ENCODE measurements at regions not wholly inside any gene's neighbourhood (a gene's known extent, or its start where the extent isn't known, plus 50 kb on each side); places are given as distances from the start of the nearest gene placed in this dataset.

GRCh38 chr11:43575913-43576310 lies 104.6 kb upstream of the HSD17B12 start:
- no peak for DNase-seq (ENCODE audit: low read depth in 2 of 2)

- no peak for DNase-seq (ENCODE audit: low read depth in 2 of 2)
Observed at GRCh38 chr11:43576320-43576802, 104.2 kb upstream of the HSD17B12 start.

DNA sequence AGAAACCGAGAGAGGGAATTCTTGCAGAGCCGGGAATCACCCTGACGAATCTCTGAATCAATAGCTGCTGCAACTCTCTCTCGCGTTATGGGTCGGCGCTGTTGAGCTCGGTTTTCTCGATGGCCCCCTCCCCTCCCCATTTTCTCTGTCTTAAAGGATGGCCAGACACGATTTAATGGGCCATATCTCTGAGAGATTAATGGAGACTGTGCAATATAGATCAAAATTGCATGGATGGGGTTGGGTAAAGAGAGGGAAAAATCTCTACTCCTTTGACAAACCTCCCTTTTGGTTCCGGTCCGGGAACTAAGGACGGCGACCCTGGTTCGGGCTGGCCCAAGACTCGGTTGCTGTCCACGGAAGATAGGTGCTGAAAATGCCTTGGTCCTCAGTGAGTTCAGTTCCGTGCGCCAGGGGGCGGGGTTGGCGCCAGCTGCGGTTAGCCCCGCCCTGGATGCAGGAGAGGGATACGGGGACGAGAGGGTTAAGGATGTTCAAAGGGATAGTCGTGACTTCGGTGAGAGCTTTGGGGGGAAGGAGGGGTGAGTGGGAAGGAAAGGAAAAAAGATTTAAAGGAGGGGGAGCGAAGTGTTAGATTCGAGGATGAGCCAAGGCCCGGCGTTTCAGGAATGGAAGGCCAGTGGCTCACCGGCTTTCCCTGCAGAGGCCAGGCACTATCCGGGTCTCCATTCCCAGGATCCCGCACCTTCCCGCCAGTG lies 103.6 kb upstream of the HSD17B12 start:
- no peak for DNase-seq (ENCODE audit: low read depth in 2 of 2)

DNA sequence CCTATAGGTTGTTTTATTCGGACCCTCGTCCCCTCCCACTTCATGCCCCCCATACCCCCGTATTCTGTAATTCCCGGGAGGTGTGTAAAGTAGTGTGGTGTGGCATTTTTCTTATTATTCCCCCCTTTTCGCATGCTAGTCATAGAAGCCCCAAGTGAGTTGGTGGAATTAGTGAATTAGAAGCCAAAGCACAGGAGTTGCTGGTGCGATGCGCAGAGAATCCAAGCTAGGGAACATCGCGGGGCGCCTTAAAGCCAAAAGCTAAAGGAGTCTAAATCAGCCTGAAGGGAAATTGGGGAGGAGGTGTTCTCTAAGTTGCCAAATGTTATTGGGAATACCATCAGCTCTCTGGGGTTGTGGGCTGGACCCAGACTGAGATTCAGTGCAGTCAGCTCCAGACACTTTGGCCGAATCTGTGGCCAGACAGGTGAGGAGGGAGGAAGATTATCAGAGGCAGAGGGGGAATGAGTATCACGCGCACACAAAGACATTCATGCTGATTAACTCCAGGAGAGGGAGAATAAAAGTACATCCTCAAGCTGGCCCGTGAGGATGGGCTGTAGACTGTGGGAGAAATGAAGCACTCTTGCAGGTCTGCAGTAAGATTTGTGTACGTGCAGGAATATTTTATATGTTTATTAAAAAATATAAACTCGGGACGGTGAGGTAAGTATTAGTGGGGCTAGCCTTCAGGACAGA lies 102.8 kb upstream of the HSD17B12 start:
- DNase-seq (ENCODE audit: low read depth in 2 of 2), result no peak

DNA sequence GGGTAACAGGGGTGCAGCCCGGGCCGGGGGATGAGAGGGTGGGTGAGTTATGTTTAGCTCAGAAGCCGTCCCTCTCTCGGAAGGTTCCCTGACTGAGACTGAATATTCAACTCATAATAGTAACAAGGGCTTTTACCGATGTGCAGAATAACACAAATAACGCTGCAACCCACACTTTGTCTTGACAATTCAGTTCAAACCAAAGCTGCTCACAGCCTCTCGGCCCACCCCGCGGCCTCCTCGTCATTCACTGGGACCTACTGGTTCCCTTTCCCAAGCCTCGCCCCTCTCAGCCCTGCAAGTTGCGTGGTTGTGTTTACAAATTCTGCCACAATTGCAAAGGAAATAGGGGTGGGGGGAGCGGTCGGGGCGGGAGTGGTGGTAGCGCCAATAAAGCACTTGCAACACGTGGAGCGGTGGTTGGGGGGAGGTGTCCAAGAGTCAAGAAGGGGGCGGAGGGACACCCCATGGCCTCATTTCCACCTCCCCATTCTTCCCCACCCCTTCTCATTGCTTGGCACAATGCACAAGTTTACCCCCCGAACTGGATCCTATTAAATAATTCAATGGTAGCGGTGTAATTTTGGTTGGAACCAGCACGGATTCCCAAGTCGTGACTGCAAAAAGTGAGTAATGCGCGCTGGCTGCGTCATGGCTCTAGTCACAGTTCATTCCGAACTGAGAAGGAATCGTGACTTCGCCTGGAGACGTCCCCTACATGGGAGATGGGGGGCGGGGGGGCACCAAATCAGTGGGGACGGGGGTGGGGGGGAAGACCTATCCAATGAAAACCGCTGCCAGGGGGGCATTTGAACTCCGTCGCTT lies 102.0 kb upstream of the HSD17B12 start:
- no peak for DNase-seq (ENCODE audit: low read depth in 2 of 2)

GRCh38 chr11:43579171-43579918 lies 101.2 kb upstream of the HSD17B12 start:
- peak in 1 of 2 donors; percentile 31 for DNase-seq (ENCODE audit: low read depth in 2 of 2)

DNA sequence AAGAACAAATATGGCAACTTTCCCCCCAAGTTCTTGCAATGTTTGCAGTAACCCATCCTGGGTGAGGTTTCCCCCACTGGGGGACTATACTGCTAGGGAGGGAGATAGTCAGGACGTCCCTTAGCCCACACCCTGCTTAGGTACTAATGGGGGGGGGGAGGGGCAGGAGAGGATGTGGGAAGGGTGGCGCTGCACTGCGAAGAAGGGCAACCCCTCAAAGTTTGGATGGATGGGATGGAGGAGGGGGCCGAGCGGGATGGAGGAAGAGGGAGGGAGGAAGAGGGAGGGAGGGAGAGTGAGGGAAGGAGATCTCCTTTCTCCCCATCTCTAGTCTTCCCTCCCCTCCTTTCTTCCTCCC lies 100.6 kb upstream of the HSD17B12 start:
- no peak for DNase-seq (ENCODE audit: low read depth in 2 of 2)

DNA sequence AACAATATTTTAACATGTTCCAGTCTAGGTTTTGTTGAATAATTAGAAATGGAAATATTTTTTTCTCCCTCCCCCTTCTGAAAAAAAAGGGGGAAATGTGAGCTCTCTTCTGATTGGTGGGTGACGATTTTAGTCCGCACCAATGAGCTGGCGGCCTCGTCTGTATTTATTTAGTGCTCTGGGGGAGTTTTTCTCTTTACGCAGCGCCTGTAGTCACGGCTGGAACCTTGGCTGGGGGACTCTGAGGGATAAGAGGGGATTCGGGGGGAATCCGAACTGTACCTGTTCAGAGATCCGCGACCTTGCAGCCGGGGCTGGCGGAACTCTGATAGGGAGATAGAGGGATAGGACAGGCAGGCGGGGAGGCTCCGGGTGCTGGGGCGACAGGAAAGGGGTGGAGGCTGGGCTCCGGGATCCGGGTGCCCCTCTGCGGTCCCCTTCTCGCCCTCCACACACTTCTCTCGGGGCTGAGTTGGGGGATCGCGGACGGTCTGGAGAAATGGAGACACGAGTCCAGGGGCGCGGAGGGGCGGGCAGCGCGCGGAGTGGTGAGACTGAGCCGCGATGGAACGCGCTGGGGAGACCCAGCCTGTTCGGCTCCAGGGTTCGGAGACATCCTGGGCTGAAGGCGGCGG lies 99.7 kb upstream of the HSD17B12 start:
- DNase-seq (ENCODE audit: low read depth in 2 of 2), result no peak

DNA sequence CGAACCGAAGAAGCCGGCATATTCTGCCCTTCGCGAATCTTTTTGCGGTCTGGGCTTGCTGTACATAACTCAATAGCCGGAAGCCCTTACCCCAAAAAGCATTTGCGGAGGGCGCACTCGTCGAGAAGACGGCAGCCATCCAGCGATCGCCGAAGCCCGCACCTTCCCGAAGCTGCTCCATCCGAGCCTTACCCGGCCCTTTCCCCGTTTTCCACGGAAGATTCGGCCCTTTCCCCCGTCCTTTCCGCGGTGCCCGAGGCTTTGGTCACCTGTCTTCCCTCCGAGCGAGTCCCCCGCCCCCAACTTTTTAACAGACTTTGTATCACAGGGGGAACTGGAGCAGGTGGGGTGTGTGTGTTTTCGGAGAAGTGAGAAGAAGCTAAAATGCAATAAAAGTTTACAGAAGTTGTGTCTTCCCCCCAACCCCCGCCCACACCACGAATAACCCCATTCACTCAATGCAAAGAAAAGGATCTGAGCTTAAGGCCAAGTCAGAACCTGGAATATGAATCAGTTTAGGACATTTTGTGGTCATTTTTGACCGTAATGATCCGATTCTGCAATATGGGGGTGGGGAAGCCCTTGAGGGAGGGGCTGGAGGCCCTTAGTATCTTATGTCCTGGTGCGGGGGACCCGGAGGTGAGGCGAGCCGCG lies 99.0 kb upstream of the HSD17B12 start:
- no peak for DNase-seq (ENCODE audit: low read depth in 2 of 2)

DNA sequence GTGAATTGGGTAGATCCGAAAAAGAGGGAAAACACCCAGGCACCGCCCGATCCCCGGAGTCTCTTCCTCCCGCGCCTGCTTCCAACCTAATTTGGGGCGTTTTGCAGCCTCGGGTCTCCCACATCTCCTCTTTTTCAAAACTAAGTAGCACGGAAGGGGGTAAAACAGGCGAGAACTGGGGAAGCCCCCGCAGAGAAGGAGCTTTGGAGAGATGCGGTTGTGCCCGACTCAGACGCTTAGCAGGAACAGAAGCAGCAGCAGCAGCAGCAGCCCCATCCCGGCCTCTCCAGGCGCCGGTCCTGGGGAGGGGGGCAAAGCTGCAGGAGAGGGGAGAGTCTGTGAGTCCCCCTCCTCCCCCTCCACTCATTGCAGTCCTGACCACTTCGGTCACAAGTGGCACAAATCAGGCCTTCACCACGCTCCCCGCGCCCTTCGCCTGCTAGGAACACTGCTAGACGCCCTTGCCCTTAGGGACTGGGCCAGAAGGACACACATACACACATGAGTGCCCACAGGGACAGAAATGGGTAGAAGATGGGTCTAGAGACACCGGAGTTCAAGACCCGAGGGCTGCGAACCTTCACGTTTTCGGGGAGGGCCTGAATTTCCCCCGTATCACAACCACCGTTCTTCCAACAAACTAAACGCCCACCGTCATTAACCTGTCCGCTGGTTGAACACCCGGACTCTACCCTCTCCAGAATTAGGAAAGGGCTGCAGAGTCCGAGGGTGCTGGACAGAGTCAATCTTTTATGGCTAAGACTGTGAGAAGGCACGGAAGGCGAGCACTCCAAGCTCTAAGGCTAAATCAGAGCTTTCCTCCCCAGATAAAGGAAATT lies 98.3 kb upstream of the HSD17B12 start:
- no peak for DNase-seq (ENCODE audit: low read depth in 2 of 2)

GRCh38 chr11:43582863-43583462 lies 97.6 kb upstream of the HSD17B12 start:
- DNase-seq (ENCODE audit: low read depth in 2 of 2), result no peak

DNA sequence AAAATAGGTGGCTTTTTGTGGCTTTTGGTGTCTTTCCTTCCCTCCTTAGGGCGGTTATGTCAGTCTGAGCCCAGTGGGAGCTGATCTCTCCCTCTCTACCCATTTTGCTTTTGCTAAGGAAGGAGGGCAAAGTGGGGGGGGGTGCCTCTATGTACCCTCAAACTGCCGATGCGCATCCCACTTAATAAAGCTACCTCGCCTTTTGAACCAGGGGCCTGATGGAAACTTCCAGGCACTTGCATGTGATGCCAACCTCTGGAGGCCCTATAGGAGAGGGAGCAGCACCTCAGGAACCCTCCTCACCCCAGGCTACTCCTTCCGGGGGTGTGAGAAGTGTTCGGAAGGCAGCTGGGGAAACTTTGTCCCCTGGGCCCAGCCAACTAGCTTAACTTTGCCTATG lies 97.0 kb upstream of the HSD17B12 start:
- DNase-seq (ENCODE audit: low read depth in 2 of 2), result no peak

- no peak for DNase-seq (ENCODE audit: low read depth in 2 of 2)
Observed at GRCh38 chr11:43585877-43586608, 94.5 kb upstream of the HSD17B12 start.

- no peak for DNase-seq (ENCODE audit: low read depth in 2 of 2)
Observed at GRCh38 chr11:43589601-43590250, 90.8 kb upstream of the HSD17B12 start.

DNA sequence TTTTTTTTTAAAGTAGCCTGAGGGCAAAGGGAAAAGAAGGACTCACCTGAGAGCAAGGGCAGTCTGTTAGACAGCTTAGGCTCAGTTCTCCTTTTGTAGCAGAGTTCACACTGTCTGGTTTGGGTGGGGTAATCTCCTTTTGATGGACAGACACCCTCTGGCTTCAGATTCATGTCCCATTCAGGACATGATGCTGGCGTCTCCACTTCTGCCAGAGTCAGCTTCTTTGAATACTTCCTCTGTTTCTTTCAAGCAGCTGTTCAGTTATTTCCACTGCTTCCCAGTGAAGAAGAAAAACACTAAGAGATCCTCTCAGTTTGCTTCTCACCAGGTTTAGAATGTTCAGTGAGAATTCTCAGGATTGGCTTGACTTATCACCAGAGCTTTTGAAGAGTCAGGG lies 79.0 kb upstream of the HSD17B12 start:
- DNase-seq (ENCODE audit: low read depth in 2 of 2), result no peak

DNA sequence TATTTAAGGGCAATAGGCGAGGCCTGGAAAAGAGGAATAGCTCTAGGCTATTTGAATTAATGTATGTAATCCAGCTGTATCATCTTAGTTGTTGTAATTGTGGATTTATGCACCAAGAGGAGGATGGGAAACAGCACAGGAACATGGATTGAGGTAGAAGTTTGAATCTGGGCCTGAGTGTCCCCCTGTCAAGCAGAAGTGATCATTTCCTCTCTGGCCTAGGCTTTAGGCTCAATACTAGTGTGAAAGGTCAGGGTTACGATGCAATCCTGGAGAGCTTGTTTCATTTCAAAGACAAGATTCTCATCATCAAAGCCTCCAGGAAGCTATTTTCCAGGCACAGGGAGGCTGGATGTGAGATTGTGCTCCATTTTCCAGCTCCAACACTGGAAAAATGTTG lies 77.9 kb upstream of the HSD17B12 start:
- DNase-seq (ENCODE audit: low read depth in 2 of 2), result no peak

GRCh38 chr11:43614214-43614613 lies 66.3 kb upstream of the HSD17B12 start:
- no peak for DNase-seq (ENCODE audit: low read depth in 2 of 2)

DNA sequence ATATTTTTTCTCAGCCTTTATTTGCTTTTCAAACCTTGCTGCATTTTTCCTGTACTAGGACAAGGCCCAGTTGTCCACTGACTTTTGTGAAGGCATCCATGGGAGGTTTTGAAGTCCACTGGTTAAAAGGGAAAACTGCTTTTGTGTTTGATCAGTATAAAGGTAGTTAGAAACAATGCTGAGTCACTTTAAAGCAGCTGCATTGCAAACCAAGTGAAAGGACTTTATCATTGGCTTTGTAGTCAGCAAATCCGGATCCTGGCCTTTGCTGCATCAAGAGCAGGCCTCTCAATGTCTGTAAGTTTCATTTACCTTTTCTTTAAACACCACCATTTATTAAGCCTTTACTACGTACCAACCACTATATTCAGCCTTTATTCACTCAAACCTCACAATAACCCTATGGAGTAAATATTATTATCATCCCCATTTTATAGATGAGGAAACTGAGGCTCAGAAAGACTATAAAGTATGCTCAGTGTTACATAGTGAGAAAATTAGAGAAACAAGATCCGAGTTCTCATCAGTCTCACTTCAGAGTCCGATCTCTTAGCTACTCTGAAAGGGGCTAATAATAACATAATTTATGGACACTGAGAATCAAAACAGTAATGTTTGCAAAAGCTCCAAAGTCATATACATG lies 60.6 kb upstream of the HSD17B12 start:
- no peak for DNase-seq (ENCODE audit: low read depth in 2 of 2)

All from stimulated activated CD4-positive, alpha-beta T cell treated with anti-CD3 and anti-CD28 coated beads, Interleukin-1b, Interleukin-23, amount 100 ng/mL, for 4 hours (primary cell).